CD4-positive, alpha-beta T cell treated with Interleukin-21 for 1 hour (primary cell): ENCODE measurements at regions not wholly inside any gene's neighbourhood (a gene's known extent, or its start where the extent isn't known, plus 50 kb on each side); places are given as distances from the start of the nearest gene placed in this dataset.

Source experiments
- DNase-seq: peaks from one replicate; pipeline ENCODE4 v3.0.0-alpha.2; 2020

DNA sequence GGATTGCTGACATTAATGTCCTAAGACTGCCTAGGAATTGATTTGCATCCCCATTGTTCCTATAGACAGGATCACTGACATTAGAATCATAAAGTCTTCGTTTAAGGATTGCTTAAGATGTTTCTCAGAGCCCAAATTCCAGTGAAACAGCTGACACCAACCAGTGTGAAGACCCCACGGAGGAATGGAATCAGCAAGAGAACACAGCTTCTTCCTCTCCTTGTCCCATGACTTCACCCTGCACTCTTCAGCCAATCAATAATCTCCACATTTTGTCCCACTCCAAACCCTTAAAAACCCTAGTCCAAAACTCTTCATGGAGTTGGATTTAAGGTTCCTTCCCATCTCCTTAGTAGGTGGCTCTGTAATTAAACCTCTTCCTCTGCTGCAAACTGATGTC lies 157.0 kb upstream of the NDUFV2 start:
- no peak for DNase-seq

DNA sequence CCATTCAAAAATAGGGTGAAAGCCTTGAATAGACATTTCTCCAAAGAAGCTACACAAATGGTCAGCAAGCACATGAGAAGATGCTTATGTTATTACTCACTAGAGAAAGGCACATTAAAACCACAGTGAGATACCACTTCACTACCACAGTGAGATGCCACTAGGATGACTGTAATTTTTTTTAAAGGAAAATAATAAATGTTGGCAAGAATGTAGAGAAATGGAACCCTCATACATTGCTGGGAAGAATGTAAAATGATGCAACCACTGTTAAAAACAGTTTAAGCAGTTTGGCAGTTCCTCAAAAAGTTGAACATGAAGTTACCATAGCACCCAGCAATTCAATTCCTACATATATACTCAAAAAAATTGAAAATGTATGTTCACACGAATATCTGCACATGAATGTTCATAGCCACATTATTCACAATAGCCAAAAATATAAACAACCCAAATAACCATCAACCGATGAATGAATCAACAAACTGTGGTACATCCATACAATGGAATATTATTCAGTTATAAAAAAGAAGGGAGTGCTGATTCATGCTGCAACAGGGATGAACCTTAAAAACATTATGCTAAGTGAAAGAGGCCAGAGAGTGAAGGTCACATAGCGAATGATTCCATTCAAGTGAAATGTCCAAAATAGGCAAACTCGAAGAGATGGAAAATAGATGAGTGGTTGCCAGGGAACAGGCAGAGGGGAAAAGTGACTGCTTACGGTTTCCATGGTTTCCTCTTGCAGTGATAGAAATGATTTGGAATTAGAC lies 156.2 kb upstream of the NDUFV2 start:
- no peak for DNase-seq

DNA sequence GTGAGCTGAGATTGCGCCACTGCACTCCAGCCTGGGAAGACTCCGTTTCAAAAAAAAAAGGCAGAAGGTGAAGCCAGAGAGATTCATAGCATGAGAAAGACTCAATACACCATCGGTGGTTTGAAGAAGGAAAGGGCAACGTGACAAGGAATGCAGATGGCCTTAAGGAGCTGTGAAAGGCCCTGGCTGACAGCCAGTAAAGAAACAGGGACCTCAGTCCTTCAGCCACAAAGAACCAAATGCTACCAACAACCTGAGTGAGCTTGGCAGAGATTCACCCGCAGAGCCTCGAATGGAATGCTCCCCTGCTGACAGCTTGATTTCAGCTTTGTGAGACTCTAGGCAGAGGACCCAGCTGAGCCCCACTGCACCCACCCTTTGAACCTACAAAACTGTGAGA lies 154.9 kb upstream of the NDUFV2 start:
- no peak for DNase-seq

DNA sequence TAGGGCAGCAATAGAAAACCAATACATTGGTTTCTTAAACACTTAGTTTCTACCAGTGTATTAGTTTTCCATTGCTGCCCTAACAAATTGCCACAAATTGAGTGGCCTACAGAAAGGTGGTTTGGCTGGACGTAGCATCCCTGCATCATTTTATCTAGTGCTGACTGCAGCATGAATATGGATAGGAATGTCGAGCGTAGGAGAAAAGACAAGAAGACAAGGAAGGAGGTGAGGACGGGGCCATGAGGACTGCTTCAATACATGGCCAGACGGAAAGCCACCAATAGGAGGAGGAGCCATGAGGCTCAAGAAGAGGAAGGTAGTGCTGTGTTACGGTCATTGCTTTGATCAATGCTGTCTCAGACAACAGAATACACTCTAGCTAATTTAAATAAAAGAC lies 154.5 kb upstream of the NDUFV2 start:
- DNase-seq = no peak

DNA sequence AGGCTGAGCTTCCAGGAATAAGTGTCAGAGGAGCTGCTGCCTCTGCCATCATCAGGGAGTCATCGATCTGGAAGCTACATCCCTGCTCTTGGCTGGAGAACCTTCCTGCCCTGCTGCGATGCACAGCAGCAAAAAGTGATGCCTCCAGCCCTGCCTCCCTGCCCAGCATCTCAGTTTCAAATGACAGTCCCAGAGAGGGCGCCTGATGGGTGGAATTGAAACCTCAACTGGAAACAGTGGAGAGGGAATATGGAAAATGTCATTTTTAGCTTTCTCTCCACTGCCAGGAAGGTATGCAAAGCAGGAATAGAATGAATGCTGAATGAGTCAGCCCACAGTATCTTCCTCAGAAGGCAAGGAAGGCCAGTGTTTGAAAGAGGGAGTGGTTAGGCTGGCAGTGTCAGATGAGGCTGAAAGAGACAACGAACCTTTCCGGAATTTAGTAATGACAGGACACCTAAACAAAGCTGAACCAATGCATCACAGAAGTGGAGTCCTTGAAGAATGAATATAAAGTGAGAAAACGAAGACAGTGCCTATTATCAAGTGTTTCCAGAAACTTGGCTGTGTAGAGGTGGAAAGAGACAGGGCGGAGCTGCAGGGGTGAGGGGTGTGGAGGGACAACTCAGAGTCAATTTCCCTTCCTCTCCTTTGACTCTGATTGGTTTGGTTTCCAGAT lies 153.9 kb upstream of the NDUFV2 start:
- DNase-seq = no peak

DNA sequence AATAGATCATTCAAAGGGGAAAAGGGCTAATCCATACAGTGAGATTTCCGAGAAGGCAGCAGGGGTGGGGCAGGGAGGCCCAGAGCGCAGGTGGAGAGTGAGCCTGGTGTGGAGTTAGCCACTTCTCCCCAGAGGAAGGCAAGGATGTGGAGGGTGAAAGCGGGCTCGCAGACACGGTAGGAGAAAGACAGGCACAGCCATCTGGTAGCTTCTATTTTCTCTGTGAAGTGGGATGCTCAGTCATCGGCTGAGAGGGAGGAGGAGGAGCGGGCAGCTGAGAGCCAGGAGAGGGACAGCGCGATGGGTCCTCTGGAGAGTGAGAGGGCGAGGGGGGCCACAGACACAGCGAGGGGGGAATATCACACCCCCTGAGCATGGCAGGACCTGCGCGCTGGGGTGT lies 153.3 kb upstream of the NDUFV2 start:
- no peak for DNase-seq

DNA sequence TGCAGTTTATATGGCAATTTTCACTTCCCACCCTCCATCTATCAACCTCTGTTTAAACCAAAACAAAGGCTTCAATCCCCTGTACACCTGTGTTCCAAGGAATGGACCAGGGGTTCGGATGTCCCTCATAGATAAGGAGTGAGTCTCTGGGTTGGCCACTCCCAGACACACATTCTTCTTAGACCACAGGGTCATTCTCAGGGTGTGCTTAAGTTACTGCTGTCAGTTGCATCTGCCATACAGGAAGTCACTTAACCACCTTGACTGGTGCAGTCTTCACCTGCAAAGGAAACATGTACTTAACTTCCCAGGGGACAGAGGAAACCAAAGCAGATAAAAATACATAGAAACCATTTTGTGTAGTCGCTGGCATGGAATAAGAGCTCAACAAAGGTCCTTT lies 151.0 kb upstream of the NDUFV2 start:
- no peak for DNase-seq

DNA sequence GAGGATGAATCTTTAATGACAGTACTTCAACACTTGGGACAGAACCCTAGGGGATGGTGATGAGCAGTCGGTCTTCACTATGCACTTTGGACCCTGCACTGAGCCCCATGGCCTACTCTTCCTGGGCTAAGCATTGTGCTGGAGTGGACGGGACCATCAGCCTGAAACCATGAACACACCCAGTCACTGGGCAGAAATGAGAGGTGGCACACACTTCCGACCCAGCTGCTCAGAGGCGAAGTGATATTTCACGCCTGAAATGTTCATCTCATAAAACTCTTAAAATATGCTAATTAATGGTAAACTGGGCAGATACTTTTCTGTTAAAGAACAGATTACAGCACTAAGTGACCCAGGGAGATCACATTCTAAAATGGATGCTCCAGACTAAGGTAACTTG lies 150.3 kb upstream of the NDUFV2 start:
- no peak for DNase-seq

DNA sequence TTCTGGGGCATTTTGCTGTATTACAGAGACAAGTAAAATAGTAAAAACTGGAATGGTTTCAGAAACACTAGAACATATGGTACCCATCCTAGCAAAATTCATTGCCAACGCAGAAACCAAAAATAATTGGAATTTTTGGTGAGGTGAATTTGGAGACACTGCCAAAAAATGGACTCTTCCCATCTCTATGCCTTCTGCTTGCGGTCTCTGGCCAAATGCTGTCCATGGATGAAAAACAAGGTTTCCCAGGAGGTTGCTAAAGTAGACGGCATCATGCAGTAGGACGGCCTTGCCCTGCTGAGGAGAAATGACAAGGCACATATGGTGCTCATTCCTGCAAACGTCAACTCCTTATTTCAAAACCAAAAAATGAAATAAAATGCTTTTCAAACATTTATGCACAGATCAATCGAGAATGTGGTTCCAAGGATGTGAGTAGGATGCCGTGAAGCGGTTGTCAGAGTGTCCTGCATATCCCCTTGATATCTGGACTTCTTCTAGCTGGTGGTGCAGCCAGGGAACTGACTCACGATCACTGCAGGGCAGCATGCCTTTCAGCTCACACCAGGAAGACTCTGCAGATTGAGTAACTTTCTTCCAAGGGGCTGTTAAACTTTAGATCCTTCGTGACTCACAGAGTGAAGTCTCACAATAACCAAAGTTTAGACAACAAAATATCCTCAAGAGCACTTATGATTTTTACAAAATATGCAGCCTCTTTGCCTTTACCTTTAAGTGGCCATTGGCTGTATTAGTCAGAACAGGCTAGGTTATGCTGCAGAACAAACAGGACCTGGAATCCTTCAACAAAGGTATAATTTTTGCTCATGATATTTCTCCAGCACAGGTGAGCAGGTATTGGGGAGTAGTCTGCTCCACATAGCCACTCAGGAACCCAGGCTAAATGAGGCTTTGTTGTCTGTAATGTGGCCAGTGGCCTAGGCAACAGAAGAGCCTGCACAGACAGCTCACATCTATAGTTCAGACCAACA lies 149.4 kb upstream of the NDUFV2 start:
- no peak for DNase-seq

DNA sequence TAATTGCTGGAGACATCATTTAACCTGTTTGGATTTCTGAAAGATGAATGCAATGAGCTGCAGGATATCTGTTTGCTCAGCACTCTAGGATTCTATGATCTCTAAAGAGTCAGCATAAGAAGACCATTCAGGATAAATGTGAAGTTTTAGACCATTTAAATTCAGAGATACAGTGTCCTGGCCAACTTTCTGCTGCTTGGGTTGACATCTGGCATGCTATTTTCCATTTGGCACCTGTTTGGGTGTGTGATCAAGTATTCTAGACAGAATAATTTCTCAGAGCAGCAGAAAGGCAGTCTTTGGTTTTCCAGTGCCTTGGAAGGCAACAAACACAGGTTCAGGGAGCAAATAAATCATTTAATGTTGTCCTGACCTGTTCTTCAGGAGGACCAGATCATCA lies 144.8 kb upstream of the NDUFV2 start:
- no peak for DNase-seq

DNA sequence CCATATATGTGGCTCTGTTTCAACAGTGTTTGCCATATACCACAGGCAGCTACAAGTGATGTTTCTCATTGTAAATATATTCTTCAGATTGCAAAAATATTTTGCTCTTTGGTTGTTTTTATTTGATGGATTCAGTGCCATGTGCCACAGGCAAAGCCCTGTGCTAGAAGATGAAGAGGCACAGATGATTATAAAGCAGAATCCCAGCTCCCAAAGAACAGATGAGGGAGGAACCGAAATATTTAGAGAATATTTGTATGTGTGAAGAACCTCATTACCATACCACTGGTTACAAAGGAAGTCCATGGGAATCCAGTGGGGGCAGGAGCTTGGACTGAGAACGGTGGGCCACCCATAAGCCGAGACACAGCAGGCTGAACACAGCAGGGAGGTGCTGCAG lies 143.8 kb upstream of the NDUFV2 start:
- no peak for DNase-seq

DNA sequence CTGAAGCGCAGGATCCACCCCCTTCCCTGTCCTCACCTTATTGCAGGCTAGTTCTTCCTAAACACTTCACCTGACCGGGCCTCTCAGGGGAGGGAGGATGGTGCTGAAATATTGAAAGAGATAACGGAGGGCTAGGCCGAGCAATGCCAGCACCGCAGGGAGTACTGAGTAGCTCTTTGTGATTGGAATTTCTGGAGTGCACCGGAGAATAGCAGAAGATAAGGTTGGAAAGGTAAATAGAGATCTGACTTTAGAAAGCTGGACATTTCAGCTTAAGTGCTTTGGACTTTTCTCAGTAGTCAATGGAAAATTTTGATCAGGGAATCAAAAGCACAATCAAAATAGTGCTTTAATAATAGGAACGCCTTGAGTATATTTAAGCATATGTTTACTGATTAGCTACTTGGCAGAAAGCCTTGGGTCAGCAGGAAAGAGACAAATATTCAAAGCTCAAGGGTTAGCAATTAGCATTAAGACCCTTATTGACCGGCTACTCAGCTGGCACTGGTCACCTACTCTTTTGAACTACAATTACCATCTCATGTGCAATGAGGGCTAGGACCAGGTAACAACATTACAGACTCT lies 142.9 kb upstream of the NDUFV2 start:
- no peak for DNase-seq

DNA sequence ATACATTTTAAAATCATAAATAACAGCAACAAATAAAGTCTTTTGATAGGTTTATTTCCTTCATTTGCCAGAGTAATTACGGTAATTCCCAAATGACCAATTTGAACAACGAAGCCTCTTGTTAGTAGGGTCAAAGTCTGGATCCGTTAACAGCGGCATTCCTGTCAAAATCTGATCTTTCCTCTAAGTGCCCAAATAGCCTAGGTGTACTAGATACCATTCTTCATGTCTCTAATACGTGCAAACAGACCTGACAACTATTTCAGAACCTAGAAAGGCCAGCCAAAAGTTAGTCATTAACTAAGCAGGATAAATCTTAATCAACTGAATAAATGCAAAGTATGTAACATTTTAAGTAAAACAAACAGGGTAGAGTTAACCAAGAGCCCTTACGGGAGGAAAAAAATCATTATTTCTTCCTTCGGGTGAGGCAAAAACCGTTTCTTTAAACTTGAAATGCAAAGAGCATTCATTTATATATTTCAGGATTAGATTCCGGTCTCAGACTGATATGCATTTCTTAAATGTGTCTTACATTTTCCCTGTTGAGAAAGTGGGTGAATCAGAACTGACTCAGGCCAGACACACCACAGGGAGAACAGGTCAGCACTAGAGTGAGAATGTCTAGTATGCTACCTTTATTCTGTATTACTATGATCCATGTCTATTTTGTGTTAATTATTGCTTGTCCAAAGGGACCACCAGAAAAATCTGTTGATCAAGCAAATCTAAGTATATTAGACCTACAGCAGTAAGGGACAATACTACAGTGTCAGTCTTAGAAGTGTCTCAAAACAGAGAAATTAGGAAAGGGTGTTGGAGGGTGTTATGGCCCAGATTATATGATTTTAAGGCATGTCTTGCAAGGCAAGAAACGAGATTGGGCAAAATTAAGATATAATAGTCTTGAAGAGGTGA lies 141.5 kb upstream of the NDUFV2 start:
- DNase-seq = no peak

DNA sequence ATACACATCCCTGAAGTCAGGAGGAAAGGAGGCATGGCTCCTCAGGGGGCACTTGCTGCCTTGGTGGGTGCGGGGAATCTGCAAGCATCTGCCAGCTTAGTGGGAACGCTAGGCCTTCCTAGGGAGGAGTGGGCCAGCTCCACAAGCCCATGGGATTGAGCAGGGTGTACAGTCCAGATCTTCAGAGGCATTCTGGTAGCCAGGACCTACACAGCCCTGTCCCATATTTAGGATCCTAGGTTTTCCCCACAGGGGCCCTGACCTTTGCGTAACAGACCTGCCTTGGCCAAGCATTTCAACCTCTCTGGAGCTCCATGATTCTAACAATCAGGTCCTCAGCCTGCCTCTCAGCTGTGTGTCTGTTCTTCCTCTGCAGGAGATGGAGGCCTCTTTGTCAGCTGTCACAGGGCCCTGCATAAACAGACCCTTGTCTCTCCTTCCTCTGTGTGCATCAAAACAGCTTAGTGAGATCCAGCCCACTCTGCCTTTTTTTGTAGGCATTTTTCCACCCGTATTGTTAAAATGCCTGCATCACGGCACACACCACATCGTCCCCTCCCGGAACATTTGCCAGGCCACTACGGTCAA lies 140.2 kb upstream of the NDUFV2 start:
- no peak for DNase-seq

DNA sequence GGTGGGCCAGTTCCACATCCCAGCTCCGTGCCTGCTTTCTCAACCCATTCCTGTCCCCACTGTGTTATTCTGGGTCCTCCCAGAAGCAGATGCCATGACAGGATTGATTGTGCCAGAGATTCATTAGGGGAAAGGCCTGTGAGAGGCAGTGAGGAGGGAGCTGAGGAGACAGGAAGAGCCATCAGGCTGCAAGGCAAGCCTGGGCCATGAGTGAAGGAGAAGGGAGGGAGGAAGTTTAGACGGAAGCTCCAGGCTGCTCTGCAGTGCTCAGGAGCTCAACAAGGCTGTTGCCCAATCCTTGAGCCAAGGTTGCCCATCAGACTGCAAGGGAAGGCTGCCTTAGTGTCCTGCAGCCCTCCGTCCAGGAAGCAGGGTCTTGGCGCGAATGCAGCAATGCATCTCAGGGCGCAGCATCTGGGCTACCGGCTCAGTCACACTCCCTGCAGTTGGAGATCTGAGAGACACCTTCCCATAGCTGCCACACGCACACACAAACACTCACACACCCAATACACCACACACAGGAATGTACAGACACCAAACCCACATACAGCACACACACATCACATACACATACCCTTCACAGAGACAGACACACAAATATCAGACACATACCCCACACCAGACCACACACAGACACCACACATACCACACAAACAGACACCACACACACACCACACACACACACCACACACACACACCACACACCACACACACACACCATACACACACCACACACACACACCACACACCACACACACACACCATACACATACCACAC lies 139.5 kb upstream of the NDUFV2 start:
- DNase-seq = no peak

DNA sequence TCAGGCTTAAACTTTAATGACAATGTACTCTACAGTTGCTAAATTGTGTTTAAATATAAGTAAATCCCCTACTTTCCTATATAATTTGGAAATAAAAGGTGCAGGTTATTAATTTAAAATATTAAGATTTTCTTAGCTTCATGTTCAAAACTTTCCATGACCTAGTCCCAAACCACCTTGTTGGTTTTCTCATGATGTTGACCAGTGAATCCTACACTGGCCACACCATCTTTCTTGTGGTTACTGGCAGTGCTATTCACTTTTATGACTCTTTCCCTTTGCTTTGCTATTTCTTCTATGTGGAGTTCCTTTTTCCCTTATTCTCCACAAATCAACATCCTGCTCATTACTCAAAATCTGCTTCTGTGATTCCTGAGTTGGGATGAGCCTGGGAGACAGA lies 138.6 kb upstream of the NDUFV2 start:
- DNase-seq = no peak

DNA sequence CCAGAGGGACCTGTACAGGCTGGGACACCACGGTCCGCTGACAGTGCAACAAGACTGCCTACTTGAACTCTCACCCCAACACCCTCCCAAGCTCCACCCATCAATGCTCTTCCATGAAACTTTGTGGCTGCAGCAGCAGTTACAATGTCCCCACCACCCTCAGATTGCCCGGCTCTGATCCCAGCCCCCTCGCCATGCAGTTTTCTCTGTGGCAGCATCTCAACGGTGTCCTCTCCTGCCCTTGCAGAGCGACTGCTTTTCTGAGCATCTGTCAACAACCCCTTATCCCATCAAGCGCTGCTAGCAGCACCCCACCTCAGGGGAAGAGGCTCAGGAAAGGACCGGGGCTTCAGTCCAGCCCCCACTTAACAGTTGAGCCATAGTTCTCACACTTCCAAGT lies 137.1 kb upstream of the NDUFV2 start:
- DNase-seq = no peak

DNA sequence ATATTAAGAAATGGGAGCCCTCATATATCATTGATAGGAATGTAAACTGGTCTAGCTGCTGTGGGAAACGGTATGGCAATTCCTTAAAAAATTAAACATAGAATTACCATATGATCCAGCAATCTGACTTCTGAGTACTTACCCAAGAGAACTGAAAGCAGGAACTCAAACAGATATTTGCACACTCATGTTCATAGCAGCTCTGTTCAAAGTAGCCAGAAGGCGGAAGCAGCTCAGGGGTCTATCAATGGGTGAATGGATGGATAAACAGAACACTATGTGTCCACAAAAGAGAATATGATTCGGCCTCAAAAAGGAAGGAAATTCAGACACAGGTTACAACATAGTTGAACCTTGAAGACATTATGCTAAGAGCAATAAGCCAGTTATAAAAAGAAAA lies 135.7 kb upstream of the NDUFV2 start:
- DNase-seq = no peak

DNA sequence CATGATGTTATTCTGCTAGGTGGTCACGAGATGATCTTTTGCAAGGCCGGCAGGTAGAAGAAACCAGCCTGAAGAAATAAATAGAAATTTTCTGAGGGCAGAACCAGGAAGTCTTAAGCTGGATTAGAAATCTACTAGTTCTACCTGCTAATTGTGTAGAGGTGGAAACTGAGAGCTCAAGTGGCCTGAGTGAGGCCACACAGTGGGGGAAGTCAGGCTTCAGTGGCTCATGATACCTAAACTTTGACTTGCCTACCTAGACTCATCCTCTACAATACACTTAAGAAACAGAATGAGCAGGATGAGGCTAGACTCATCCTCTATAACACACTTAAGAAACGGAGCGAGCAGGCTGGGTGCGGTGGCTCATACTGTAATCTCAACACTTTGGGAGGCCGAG lies 134.9 kb upstream of the NDUFV2 start:
- DNase-seq = no peak

DNA sequence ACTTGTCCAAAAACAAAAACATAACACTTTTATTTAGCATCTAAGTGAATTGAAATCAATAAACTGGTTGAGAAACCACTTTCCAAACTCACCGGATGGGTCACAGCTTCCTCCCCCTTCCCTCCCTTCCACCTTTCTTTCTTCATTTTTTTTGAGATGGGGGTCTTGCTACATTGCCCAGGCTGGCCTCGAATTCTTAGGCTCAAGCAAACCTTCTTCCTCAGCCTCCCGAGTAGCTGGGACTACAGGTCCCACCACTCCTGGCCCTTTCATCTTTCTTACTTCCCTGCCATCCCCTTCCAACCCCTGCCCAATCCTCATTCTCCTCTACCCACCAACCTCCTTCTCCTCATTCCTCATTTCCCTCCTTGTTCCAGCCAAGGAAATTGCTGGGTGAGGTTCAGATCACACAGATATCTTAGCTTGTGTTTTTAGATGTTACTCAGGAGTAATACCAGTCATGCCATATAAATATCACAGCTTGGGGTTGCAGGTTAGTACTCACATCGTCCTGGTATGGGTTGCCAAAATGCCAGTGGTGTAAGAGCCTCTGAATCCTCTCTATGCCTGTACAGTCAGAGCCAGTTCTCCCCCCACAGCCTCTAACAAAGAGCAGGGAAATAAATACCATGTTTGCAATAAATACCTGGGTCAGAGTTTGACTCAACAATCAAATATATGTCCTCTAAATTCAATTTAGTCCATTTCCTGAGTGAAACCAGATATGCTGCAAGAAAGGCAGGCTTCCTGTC lies 132.7 kb upstream of the NDUFV2 start:
- DNase-seq = no peak
